GM21447 (cell line): ENCODE measurements at regions not wholly inside any gene's neighbourhood (a gene's known extent, or its start where the extent isn't known, plus 50 kb on each side); places are given as distances from the start of the nearest gene placed in this dataset.

Experiments
- ATAC-seq: cut with Tn5 transposase; IDR thresholded peaks from one replicate; pipeline ENCODE4 v1.9.1; 2021; ENCODE audit not compliant: unreplicated experiment

GRCh38 chr6:40196135-40196518 is 261.9 kb upstream of the MOCS1 start:
- no peak for ATAC-seq

- ATAC-seq: no peak
These were observed 261.3 kb upstream of the MOCS1 start for GRCh38 chr6:40195428-40196134.

- ATAC-seq: no peak
These were observed 260.3 kb upstream of the MOCS1 start for GRCh38 chr6:40194447-40195170.

- no peak for ATAC-seq
These were observed 258.3 kb upstream of the MOCS1 start for GRCh38 chr6:40192516-40192915.

GRCh38 chr6:40188931-40189330 is 254.7 kb upstream of the MOCS1 start:
- no peak for ATAC-seq

- no peak for ATAC-seq
These were observed 253.4 kb upstream of the MOCS1 start for GRCh38 chr6:40187535-40188144.

GRCh38 chr6:40185486-40185885 is 251.2 kb upstream of the MOCS1 start:
- no peak for ATAC-seq

GRCh38 chr6:40183902-40184301 is 249.6 kb upstream of the MOCS1 start:
- no peak for ATAC-seq

- ATAC-seq: no peak
These were observed 247.1 kb upstream of the MOCS1 start for GRCh38 chr6:40181367-40181766.

GRCh38 chr6:40180271-40180670 is 246.0 kb upstream of the MOCS1 start:
- ATAC-seq: no peak

- ATAC-seq: no peak
These were observed 245.2 kb upstream of the MOCS1 start for GRCh38 chr6:40179496-40179895.

- no peak for ATAC-seq
These were observed 243.3 kb upstream of the MOCS1 start for GRCh38 chr6:40177598-40177997.

GRCh38 chr6:40176152-40176551 is 241.9 kb upstream of the MOCS1 start:
- no peak for ATAC-seq

GRCh38 chr6:40172272-40172671 is 238.0 kb upstream of the MOCS1 start:
- no peak for ATAC-seq

GRCh38 chr6:40171343-40171742 is 237.1 kb upstream of the MOCS1 start:
- no peak for ATAC-seq

- no peak for ATAC-seq
These were observed 236.6 kb upstream of the MOCS1 start for GRCh38 chr6:40170856-40171255.

GRCh38 chr6:40169878-40170277 is 235.6 kb upstream of the MOCS1 start:
- ATAC-seq: no peak

- ATAC-seq: no peak
These were observed 232.7 kb upstream of the MOCS1 start for GRCh38 chr6:40166963-40167362.

- ATAC-seq: no peak
These were observed 230.9 kb upstream of the MOCS1 start for GRCh38 chr6:40165036-40165709.

GRCh38 chr6:40164345-40164755 is 230.1 kb upstream of the MOCS1 start:
- ATAC-seq: no peak

GRCh38 chr6:40163924-40164323 is 229.7 kb upstream of the MOCS1 start:
- no peak for ATAC-seq

GRCh38 chr6:40162074-40162473 is 227.8 kb upstream of the MOCS1 start:
- no peak for ATAC-seq
